GM12865 (cell line): ENCODE measurements at regions not wholly inside any gene's neighbourhood (a gene's known extent, or its start where the extent isn't known, plus 50 kb on each side); places are given as distances from the start of the nearest gene placed in this dataset.
"Not testable (repeated sequence)": the region's sequence is repeated elsewhere in the genome, so short reads cannot be mapped to it uniquely, and the experiment has no call there.

ENCODE experiments used
- DNase-seq: peaks from one replicate; pipeline ENCODE4 v3.0.0; 2010; ENCODE audit warnings: low read depth
- H3K4me3 ChIP-seq: 2 replicates; pipeline ENCODE4 v1.5.1; 2011; ENCODE audit warnings: mild to moderate bottlenecking, low read depth, low read length, control low read depth
- CTCF ChIP-seq: IDR thresholded peaks from 2 replicates; pipeline ENCODE4 v1.5.1; 2011; ENCODE audit warnings: low read length, control low read depth, low read depth, inconsistent platforms; ENCODE audit not compliant: insufficient read depth; ENCODE audit errors: missing control alignments

- no peak overlapping the region for H3K4me3 ChIP-seq
- DNase-seq: no peak
- no peak for TF ChIP-seq CTCF
Observed at GRCh38 chr3:177494216-177494615, 296.9 kb upstream of the TBL1XR1 start.

- no peak for DNase-seq
- H3K4me3 ChIP-seq: no peak overlapping the region
- no peak for TF ChIP-seq CTCF
Observed at GRCh38 chr3:177495566-177495965, 298.3 kb upstream of the TBL1XR1 start.

GRCh38 chr3:177498037-177498857, 301.0 kb upstream of the TBL1XR1 start:
- no peak for TF ChIP-seq CTCF
- peak; percentile 18 for DNase-seq
- H3K4me3 ChIP-seq: no peak overlapping the region

GRCh38 chr3:177499039-177499438, 301.8 kb upstream of the TBL1XR1 start:
- DNase-seq, H3K4me3 ChIP-seq: not testable (repeated sequence)

- no peak for TF ChIP-seq CTCF
- no peak overlapping the region for H3K4me3 ChIP-seq
- no peak for DNase-seq
Observed at GRCh38 chr3:177499779-177500423, 302.6 kb upstream of the TBL1XR1 start.

- DNase-seq: peak; percentile 3
- no peak overlapping the region for H3K4me3 ChIP-seq
- no peak for TF ChIP-seq CTCF
Observed at GRCh38 chr3:177510693-177511216, 313.5 kb upstream of the TBL1XR1 start.

- no peak for TF ChIP-seq CTCF
- no peak overlapping the region for H3K4me3 ChIP-seq
Observed at GRCh38 chr3:177512945-177513814, 315.9 kb upstream of the TBL1XR1 start.

More at GRCh38 chr3:177512945-177513814, 315.9 kb upstream of the TBL1XR1 start:
- DNase-seq: no peak
